ENCODE measurements at regions not wholly inside any gene's neighbourhood (a gene's known extent, or its start where the extent isn't known, plus 50 kb on each side); places are given as distances from the start of the nearest gene placed in this dataset.

DNA sequence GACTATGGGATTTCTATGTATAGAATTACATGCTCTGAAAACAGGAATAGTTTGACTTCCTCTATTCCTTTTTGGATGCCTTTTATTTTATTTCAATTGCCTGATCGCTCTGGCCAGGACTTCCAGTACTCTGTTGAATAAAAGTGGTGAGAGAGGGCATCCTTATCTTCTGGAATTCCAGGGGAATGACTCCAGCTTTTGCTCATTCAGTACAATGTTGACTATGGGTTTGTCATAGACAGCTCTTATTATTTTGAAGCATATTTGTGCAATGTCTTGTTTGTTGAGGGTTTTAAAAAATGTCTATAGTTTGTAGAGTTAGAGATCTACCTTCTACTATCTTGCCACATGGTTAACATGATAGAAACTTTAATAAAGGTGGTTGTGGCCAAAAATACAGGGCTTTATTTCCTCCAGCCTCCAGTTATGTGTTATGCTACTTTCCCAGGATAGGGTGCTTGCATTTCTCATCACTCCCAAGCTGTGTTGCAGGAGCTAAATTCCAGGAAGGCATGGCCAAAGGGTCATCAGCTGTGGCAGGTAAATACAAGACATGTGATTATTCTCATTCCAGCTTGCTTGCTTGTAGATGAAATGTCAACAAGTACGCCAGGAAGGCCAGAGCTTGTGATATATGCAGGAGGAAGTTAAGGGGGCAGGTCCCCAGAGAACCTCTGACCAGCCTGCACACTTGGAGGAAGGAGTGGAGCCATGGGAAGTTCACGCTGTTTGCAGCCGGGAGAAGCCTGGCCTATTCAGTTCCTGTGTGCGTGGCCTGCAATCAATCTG is 142.4 kb upstream of the CPXCR1 start:
- no peak overlapping the region for H2AFZ ChIP-seq
- TF ChIP-seq EZH2phosphoT487 (IDR thresholded peaks at IDR 0.05; ENCODE audit: low read depth, severe bottlenecking, unreplicated experiment) (no peak), CTCF (IDR thresholded peaks at IDR 0.05; ENCODE audit: poor library complexity) (no peak), EZH2 (IDR thresholded peaks at IDR 0.05; ENCODE audit: borderline replicate concordance) (no peak)
- peak overlapping the region; percentile 84 for H3K27ac ChIP-seq
- no peaks in the 10 kb centered on the region for H3K27me3 ChIP-seq
- no peaks in the 10 kb centered on the region for H4K20me1 ChIP-seq (ENCODE audit: insufficient read depth, poor library complexity, severe bottlenecking)
- H3K4me1 ChIP-seq (ENCODE audit: insufficient read depth): peaks cover 8% of the 10 kb centered on the region
- no peak overlapping the region for H3K4me3 ChIP-seq
- no peaks in the 10 kb centered on the region for H3K9me2 ChIP-seq (replicated peaks; ENCODE audit: insufficient read depth)
- no peaks in the 10 kb centered on the region for H3K79me2 ChIP-seq
- peak overlapping the region; percentile 50 for H3K4me2 ChIP-seq
- no peaks in the 10 kb centered on the region for H3K36me3 ChIP-seq (replicated peaks; ENCODE audit: insufficient read depth, low read depth)
- H3K9me3 ChIP-seq (ENCODE audit: low read depth): no peaks in the 10 kb centered on the region
- WGBS (ENCODE audit: low lambda C conversion rate, missing lambda C conversion rate): 51% methylated on average over 5 of the region's 5 CpGs
- DNase-seq (ENCODE audit: low spot score): peak; percentile 69

GRCh38 chrX:88605222-88605583 is 141.8 kb upstream of the CPXCR1 start:
- no peaks in the 10 kb centered on the region for H3K36me3 ChIP-seq (replicated peaks; ENCODE audit: insufficient read depth, low read depth)
- peaks cover under 1% of the 10 kb centered on the region for H3K79me2 ChIP-seq
- H4K20me1 ChIP-seq (ENCODE audit: insufficient read depth, poor library complexity, severe bottlenecking): no peaks in the 10 kb centered on the region
- H3K9me2 ChIP-seq (replicated peaks; ENCODE audit: insufficient read depth): no peaks in the 10 kb centered on the region
- H3K4me2 ChIP-seq: peak overlapping the region; percentile 50
- H3K27ac ChIP-seq: peak overlapping the region; percentile 84
- H3K27me3 ChIP-seq: no peaks in the 10 kb centered on the region
- no peak overlapping the region for H2AFZ ChIP-seq
- 66% methylated on average over 4 of the region's 4 CpGs for WGBS (ENCODE audit: low lambda C conversion rate, missing lambda C conversion rate)
- no peak overlapping the region for H3K4me3 ChIP-seq
- TF ChIP-seq EZH2phosphoT487 (IDR thresholded peaks at IDR 0.05; ENCODE audit: low read depth, severe bottlenecking, unreplicated experiment) (no peak), CTCF (IDR thresholded peaks at IDR 0.05; ENCODE audit: poor library complexity) (no peak), EZH2 (IDR thresholded peaks at IDR 0.05; ENCODE audit: borderline replicate concordance) (no peak)
- H3K9me3 ChIP-seq (ENCODE audit: low read depth): no peaks in the 10 kb centered on the region
- no peak for DNase-seq (ENCODE audit: low spot score)
- peaks cover 8% of the 10 kb centered on the region for H3K4me1 ChIP-seq (ENCODE audit: insufficient read depth)

DNA sequence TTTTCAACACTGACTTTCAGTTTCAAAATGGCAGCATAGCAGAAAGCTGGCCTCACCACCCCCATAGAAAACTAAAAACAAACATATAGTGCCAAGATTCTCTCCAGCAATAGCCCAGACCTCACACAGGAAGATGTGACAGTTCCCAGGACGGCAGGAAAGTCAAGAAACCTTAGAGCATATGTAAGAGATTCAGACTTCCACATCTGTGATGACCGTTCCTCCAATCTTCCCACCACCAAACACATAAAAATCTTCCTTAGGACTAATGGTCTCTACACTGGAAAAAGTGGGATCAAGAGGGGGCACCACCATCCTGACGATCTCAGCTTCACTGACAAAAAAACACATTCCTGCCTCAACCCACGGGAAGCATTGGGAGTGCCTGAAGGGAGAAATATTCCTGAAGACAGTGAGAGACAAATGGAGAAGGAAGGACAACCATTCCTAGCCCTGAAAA is 134.1 kb upstream of the CPXCR1 start:
- Histone ChIP-seq H3K4me1 (ENCODE audit: insufficient read depth) (no peaks in the 10 kb centered on the region), H4K20me1 (ENCODE audit: insufficient read depth, poor library complexity, severe bottlenecking) (no peaks in the 10 kb centered on the region), H3K9me3 (ENCODE audit: low read depth) (no peaks in the 10 kb centered on the region), H2AFZ (peak overlapping the region; percentile 13), H3K9me2 (replicated peaks; ENCODE audit: insufficient read depth) (no peaks in the 10 kb centered on the region), H3K27me3 (no peaks in the 10 kb centered on the region), H3K4me3 (peak overlapping the region; percentile 11), H3K36me3 (replicated peaks; ENCODE audit: insufficient read depth, low read depth) (no peaks in the 10 kb centered on the region), H3K79me2 (peaks cover 13% of the 10 kb centered on the region), H3K27ac (peak overlapping the region; percentile 70), H3K4me2 (peak overlapping the region; percentile 70)
- no peak for TF ChIP-seq EZH2 (IDR thresholded peaks at IDR 0.05; ENCODE audit: borderline replicate concordance)
- no peak for TF ChIP-seq EZH2phosphoT487 (IDR thresholded peaks at IDR 0.05; ENCODE audit: low read depth, severe bottlenecking, unreplicated experiment)
- TF ChIP-seq CTCF (IDR thresholded peaks at IDR 0.05; ENCODE audit: poor library complexity): no peak
- WGBS (ENCODE audit: low lambda C conversion rate, missing lambda C conversion rate): 19% methylated on average over 4 of the region's 4 CpGs
- peak; percentile 16 for DNase-seq (ENCODE audit: low spot score)

Measured in hepatocyte (in vitro differentiated cells).